KG1 (cell line): ENCODE measurements at regions not wholly inside any gene's neighbourhood (a gene's known extent, or its start where the extent isn't known, plus 50 kb on each side); places are given as distances from the start of the nearest gene placed in this dataset.

Experiments used
- DNase-seq: peaks from one replicate; lab custom pipeline; 2025; lab: John Stamatoyannopoulos, UW

- DNase-seq: no peak
Measured at GRCh38 chr5:117302949-117303348, 728.3 kb upstream of the SEMA6A start.

- no peak for DNase-seq
Measured at GRCh38 chr5:117302473-117302872, 727.9 kb upstream of the SEMA6A start.

GRCh38 chr5:117299936-117300328 lies 725.3 kb upstream of the SEMA6A start:
- DNase-seq: no peak

- no peak for DNase-seq
Measured at GRCh38 chr5:117299224-117299935, 724.8 kb upstream of the SEMA6A start.

- DNase-seq: no peak
Measured at GRCh38 chr5:117296872-117297271, 722.2 kb upstream of the SEMA6A start.

- DNase-seq: no peak
Measured at GRCh38 chr5:117295941-117296340, 721.3 kb upstream of the SEMA6A start.

GRCh38 chr5:117286813-117287212 lies 712.2 kb upstream of the SEMA6A start:
- no peak for DNase-seq

GRCh38 chr5:117271656-117272055 lies 697.0 kb upstream of the SEMA6A start:
- DNase-seq: no peak

- DNase-seq: no peak
Measured at GRCh38 chr5:117266280-117266679, 691.7 kb upstream of the SEMA6A start.

- DNase-seq: no peak
Measured at GRCh38 chr5:117263231-117263630, 688.6 kb upstream of the SEMA6A start.

- no peak for DNase-seq
Measured at GRCh38 chr5:117262572-117263131, 688.0 kb upstream of the SEMA6A start.

- no peak for DNase-seq
Measured at GRCh38 chr5:117261948-117262571, 687.4 kb upstream of the SEMA6A start.

- DNase-seq: no peak
Measured at GRCh38 chr5:117255211-117256027, 680.8 kb upstream of the SEMA6A start.

GRCh38 chr5:117252566-117252965 lies 677.9 kb upstream of the SEMA6A start:
- no peak for DNase-seq

- no peak for DNase-seq
Measured at GRCh38 chr5:117249086-117249815, 674.6 kb upstream of the SEMA6A start.

- DNase-seq: no peak
Measured at GRCh38 chr5:117246424-117246823, 671.8 kb upstream of the SEMA6A start.

- no peak for DNase-seq
Measured at GRCh38 chr5:117245130-117245529, 670.5 kb upstream of the SEMA6A start.

GRCh38 chr5:117242028-117242427 lies 667.4 kb upstream of the SEMA6A start:
- no peak for DNase-seq

- no peak for DNase-seq
Measured at GRCh38 chr5:117236941-117237340, 662.3 kb upstream of the SEMA6A start.

GRCh38 chr5:117235786-117236185 lies 661.2 kb upstream of the SEMA6A start:
- DNase-seq: no peak

GRCh38 chr5:117230375-117230774 lies 655.8 kb upstream of the SEMA6A start:
- no peak for DNase-seq

- DNase-seq: no peak
Measured at GRCh38 chr5:117220730-117221129, 646.1 kb upstream of the SEMA6A start.
